SU-DHL-6 (cell line): ENCODE measurements at regions not wholly inside any gene's neighbourhood (a gene's known extent, or its start where the extent isn't known, plus 50 kb on each side); places are given as distances from the start of the nearest gene placed in this dataset.

ENCODE experiments used
- H2AFZ ChIP-seq: fragments of 200-600 bp; sonication (generic); 2 replicates; pipeline ENCODE4 v1.6.1; 2014; ENCODE audit warnings: low read depth, mild to moderate bottlenecking, moderate library complexity, mixed read lengths, antibody characterized with exemption, low read length; ENCODE audit not compliant: severe bottlenecking
- H3F3A ChIP-seq: fragments of 200-600 bp; shearing (Covaris generic); 2 replicates; pipeline ENCODE4 v1.6.0; 2016; ENCODE audit warnings: antibody characterized with exemption, mild to moderate bottlenecking; ENCODE audit not compliant: insufficient read depth
- H3K27ac ChIP-seq: fragments of 200-600 bp; sonication (generic); 2 replicates; pipeline ENCODE4 v1.5.1; 2016; ENCODE audit warnings: low read depth, mild to moderate bottlenecking, low read length, moderate library complexity, mixed read lengths
- H3K27me3 ChIP-seq: fragments of 200-600 bp; sonication (generic), shearing (Covaris generic); 2 replicates; pipeline ENCODE4 v1.6.0; 2014; ENCODE audit warnings: mild to moderate bottlenecking, low read length
- H3K36me3 ChIP-seq: fragments of 200-600 bp; sonication (generic); 2 replicates; pipeline ENCODE4 v1.6.1; 2014; ENCODE audit warnings: mild to moderate bottlenecking, low read length, mixed read lengths
- H3K4me2 ChIP-seq: fragments of 300-600, 200-600 bp; shearing (Covaris generic), sonication (generic); 2 replicates; pipeline ENCODE4 v1.6.0; 2014; ENCODE audit warnings: low read length, low read depth, mild to moderate bottlenecking; ENCODE audit not compliant: poor library complexity, severe bottlenecking
- H3K4me3 ChIP-seq: fragments of 200-600 bp; sonication (generic); 2 replicates; pipeline ENCODE4 v1.5.1; 2014; ENCODE audit warnings: antibody characterized with exemption, low read length, mild to moderate bottlenecking, mixed read lengths; ENCODE audit not compliant: insufficient read depth, poor library complexity, severe bottlenecking
- H3K79me2 ChIP-seq: fragments of 200-600 bp; sonication (generic); 2 replicates; pipeline ENCODE4 v1.6.1; 2014; ENCODE audit warnings: mild to moderate bottlenecking, low read length, moderate library complexity; ENCODE audit not compliant: insufficient read depth
- H3K9ac ChIP-seq: fragments of 200-600 bp; sonication (generic); 2 replicates; pipeline ENCODE4 v1.7.0; 2014; ENCODE audit warnings: mild to moderate bottlenecking, low read length
- H3K9me2 ChIP-seq: fragments of 200-600 bp; sonication (generic); replicated peaks from 2 replicates; pipeline ENCODE4 v1.6.1; 2014; ENCODE audit warnings: low read length; ENCODE audit not compliant: insufficient read depth
- H3K9me3 ChIP-seq: fragments of 200-600 bp; sonication (generic); 2 replicates; pipeline ENCODE4 v1.6.1; 2014; ENCODE audit warnings: low read length, mixed read lengths; ENCODE audit not compliant: insufficient read depth
- H4K20me1 ChIP-seq: fragments of 200-600 bp; sonication (generic); 2 replicates; pipeline ENCODE4 v1.6.1; 2014; ENCODE audit warnings: low read depth, mild to moderate bottlenecking, antibody characterized with exemption, low read length, moderate library complexity, mixed read lengths
- CTCF ChIP-seq: fragments of 200-600 bp; sonication (generic); IDR thresholded peaks from one replicate; pipeline ENCODE4 v1.5.1; 2017; ENCODE audit warnings: antibody characterized with exemption, mild to moderate bottlenecking, low read length, moderate library complexity; ENCODE audit not compliant: insufficient read depth, poor library complexity, severe bottlenecking
- EZH2phosphoT487 ChIP-seq: fragments of 200-600 bp; sonication (generic), shearing (Covaris generic); conservative IDR thresholded peaks from 2 replicates; pipeline ENCODE4 v1.6.1; 2018; ENCODE audit warnings: mild to moderate bottlenecking, antibody characterized with exemption, low read length, moderate library complexity, mixed read lengths

- Histone ChIP-seq H2AFZ (no peak overlapping the region), H3K9me2 (no peaks in the 10 kb centered on the region)
Observed at GRCh38 chr2:31813016-31813415, 197.8 kb downstream of the MEMO1 start.

GRCh38 chr2:31812051-31812798, 198.6 kb downstream of the MEMO1 start:
- no peaks in the 10 kb centered on the region for H3F3A ChIP-seq
- no peak overlapping the region for H3K27ac ChIP-seq
- TF ChIP-seq EZH2phosphoT487 (no peak), CTCF (no peak)
- no peaks in the 10 kb centered on the region for H4K20me1 ChIP-seq
- H3K4me2 ChIP-seq = peak overlapping the region; percentile 17
- no peak overlapping the region for H3K9ac ChIP-seq
- no peaks in the 10 kb centered on the region for H3K9me2 ChIP-seq
- H3K36me3 ChIP-seq = no peaks in the 10 kb centered on the region
- no peaks in the 10 kb centered on the region for H3K79me2 ChIP-seq
- H3K9me3 ChIP-seq = no peaks in the 10 kb centered on the region
- H2AFZ ChIP-seq = no peak overlapping the region
- H3K27me3 ChIP-seq = no peaks in the 10 kb centered on the region
- H3K4me3 ChIP-seq = no peak overlapping the region

More at GRCh38 chr2:31813016-31813415, 197.8 kb downstream of the MEMO1 start:
- H3K36me3 ChIP-seq = no peaks in the 10 kb centered on the region
- H3K79me2 ChIP-seq = no peaks in the 10 kb centered on the region
- H3F3A ChIP-seq = no peaks in the 10 kb centered on the region
- no peak for TF ChIP-seq EZH2phosphoT487
- no peak for TF ChIP-seq CTCF
- no peak overlapping the region for H3K4me2 ChIP-seq
- no peaks in the 10 kb centered on the region for H4K20me1 ChIP-seq
- no peaks in the 10 kb centered on the region for H3K27me3 ChIP-seq
- H3K27ac ChIP-seq = no peak overlapping the region
- H3K9ac ChIP-seq = no peak overlapping the region
- H3K4me3 ChIP-seq = no peak overlapping the region
- no peaks in the 10 kb centered on the region for H3K9me3 ChIP-seq

- Histone ChIP-seq H3K79me2 (no peaks in the 10 kb centered on the region), H3K27ac (no peak overlapping the region), H3K9me2 (no peaks in the 10 kb centered on the region), H2AFZ (no peak overlapping the region), H4K20me1 (no peaks in the 10 kb centered on the region), H3K4me3 (no peak overlapping the region), H3K4me2 (peak overlapping the region; percentile 17), H3K36me3 (no peaks in the 10 kb centered on the region), H3K9ac (no peak overlapping the region), H3K27me3 (no peaks in the 10 kb centered on the region), H3K9me3 (no peaks in the 10 kb centered on the region), H3F3A (no peaks in the 10 kb centered on the region)
- no peak for TF ChIP-seq EZH2phosphoT487
- TF ChIP-seq CTCF = no peak
Observed at GRCh38 chr2:31811482-31811881, 199.3 kb downstream of the MEMO1 start.
